ENCODE measurements at regions not wholly inside any gene's neighbourhood (a gene's known extent, or its start where the extent isn't known, plus 50 kb on each side); places are given as distances from the start of the nearest gene placed in this dataset.
"Not testable (repeated sequence)": the region's sequence is repeated elsewhere in the genome, so short reads cannot be mapped to it uniquely, and the experiment has no call there.

GRCh38 chr13:18294311-18294710, 887.3 kb downstream of the TUBA3C start:
- H2BK120ac ChIP-seq (replicated peaks; ENCODE audit: low read depth, low read length); H3K79me2 ChIP-seq (ENCODE audit: control insufficient read depth in 1 of 2, insufficient read depth in 2 of 2, low read length in 2 of 2); H2AFZ ChIP-seq (ENCODE audit: low read length); H3K79me1 ChIP-seq (ENCODE audit: low read depth, low read length); H3K4me1 ChIP-seq (replicated peaks in 1 of 4; ENCODE audit: control insufficient read depth in 3 of 4, insufficient read depth in 4 of 4, low read length in 3 of 4); H2AK5ac ChIP-seq (ENCODE audit: low read depth, low read length); POLR2A ChIA-PET (ENCODE audit: partially characterized antibody); H3K27ac ChIP-seq (ENCODE audit: low read depth, low read length); CTCF ChIA-PET (ENCODE audit: partially characterized antibody); H3K56ac ChIP-seq (replicated peaks; ENCODE audit: insufficient read length, low read depth, low read length); FAIRE-seq; H3K4ac ChIP-seq (replicated peaks; ENCODE audit: insufficient read length, low read depth, low read length); H3K36me3 ChIP-seq (ENCODE audit: control insufficient read depth in 2 of 4, insufficient read depth in 4 of 4, low read length in 3 of 4); H3K23me2 ChIP-seq (ENCODE audit: low read depth, low read length); DNase-seq (ENCODE audit: low read depth in 1 of 2, low spot score in 2 of 2); H2BK15ac ChIP-seq (ENCODE audit: low read length); H4K91ac ChIP-seq (replicated peaks; ENCODE audit: insufficient read length, low read length); H3K9ac ChIP-seq (replicated peaks in 1 of 4; ENCODE audit: extremely low read depth in 1 of 4, low read depth in 3 of 4, low read length in 3 of 4); H4K8ac ChIP-seq (ENCODE audit: extremely low read depth, insufficient read depth, low read length); H4K5ac ChIP-seq (ENCODE audit: insufficient read length, low read depth, low read length); H3K27me3 ChIP-seq (replicated peaks in 1 of 4; ENCODE audit: control insufficient read depth in 3 of 4, extremely low read depth in 1 of 4, insufficient read depth in 3 of 4, low read length in 3 of 4); H3K18ac ChIP-seq (ENCODE audit: extremely low read depth, low read length); H3K23ac ChIP-seq (ENCODE audit: insufficient read length); H2BK5ac ChIP-seq (ENCODE audit: low read depth, low read length); H2BK12ac ChIP-seq (ENCODE audit: low read depth, low read length); H4K20me1 ChIP-seq (replicated peaks in 1 of 2; ENCODE audit: control insufficient read depth in 1 of 2, insufficient read depth in 2 of 2, low read length in 2 of 2); H3K14ac ChIP-seq (ENCODE audit: insufficient read length); H2BK20ac ChIP-seq (ENCODE audit: low read length); H3K4me3 ChIP-seq (ENCODE audit: extremely low read depth in 1 of 4, insufficient read depth in 2 of 4, low read depth in 3 of 4, low read length in 4 of 4); H3K4me2 ChIP-seq (ENCODE audit: insufficient read depth in 1 of 2, low read depth in 2 of 2, low read length in 2 of 2): not testable (repeated sequence)
- 82% methylated on average over 11 of the region's 17 CpGs; no CpG with 5 or more reads in 1 of the 2 experiments for WGBS, 2 experiments (ENCODE audit: extremely low coverage in 1 of 2, insufficient coverage in 1 of 2, insufficient read length in 1 of 2, insufficient replicate concordance in 2 of 2, low coverage in 1 of 2, low lambda C conversion rate in 2 of 2, missing lambda C conversion rate in 1 of 2)
- H3K9me3 ChIP-seq (ENCODE audit: insufficient read depth in 2 of 2, low read depth in 1 of 2, low read length in 1 of 2): peaks cover 5 to 49% of the 10 kb centered on the region in 2 experiments; a peak in 3 of 4 replicates

DNA sequence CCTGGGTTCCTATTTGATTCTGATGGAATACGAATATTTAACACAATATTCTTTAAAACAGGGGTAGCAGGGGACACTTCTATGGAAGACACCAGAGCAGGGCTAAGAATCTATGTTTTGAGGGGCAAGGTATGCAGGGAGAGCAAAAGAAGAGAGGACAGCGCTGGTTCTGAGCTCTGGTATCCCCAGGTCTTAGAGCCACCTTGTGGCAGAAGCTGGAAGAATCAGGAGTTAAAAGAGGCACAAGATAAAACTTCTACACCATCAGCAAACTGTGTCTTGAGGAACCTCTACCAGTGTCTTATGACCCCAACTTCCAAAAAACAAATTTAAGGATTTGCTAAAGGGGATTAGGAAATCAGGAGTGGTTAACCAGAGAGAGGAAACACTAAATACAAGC, 894.8 kb downstream of the TUBA3C start:
- H3K4me2 ChIP-seq (ENCODE audit: insufficient read depth in 1 of 2, low read depth in 2 of 2, low read length in 2 of 2); H3K79me1 ChIP-seq (ENCODE audit: low read depth, low read length); H2BK15ac ChIP-seq (ENCODE audit: low read length); FAIRE-seq; H2BK5ac ChIP-seq (ENCODE audit: low read depth, low read length); H3K36me3 ChIP-seq (ENCODE audit: control insufficient read depth in 2 of 4, insufficient read depth in 4 of 4, low read length in 3 of 4); H2AFZ ChIP-seq (ENCODE audit: low read length); H3K4ac ChIP-seq (replicated peaks; ENCODE audit: insufficient read length, low read depth, low read length); H2BK120ac ChIP-seq (replicated peaks; ENCODE audit: low read depth, low read length); H3K14ac ChIP-seq (ENCODE audit: insufficient read length); H3K23ac ChIP-seq (ENCODE audit: insufficient read length); H2BK12ac ChIP-seq (ENCODE audit: low read depth, low read length); H2AK5ac ChIP-seq (ENCODE audit: low read depth, low read length); H3K4me1 ChIP-seq (replicated peaks in 1 of 4; ENCODE audit: control insufficient read depth in 3 of 4, insufficient read depth in 4 of 4, low read length in 3 of 4); DNase-seq (ENCODE audit: low read depth in 1 of 2, low spot score in 2 of 2); H3K9ac ChIP-seq (replicated peaks in 1 of 4; ENCODE audit: extremely low read depth in 1 of 4, low read depth in 3 of 4, low read length in 3 of 4); H4K5ac ChIP-seq (ENCODE audit: insufficient read length, low read depth, low read length); CTCF ChIA-PET (ENCODE audit: partially characterized antibody); H3K27me3 ChIP-seq (replicated peaks in 1 of 4; ENCODE audit: control insufficient read depth in 3 of 4, extremely low read depth in 1 of 4, insufficient read depth in 3 of 4, low read length in 3 of 4); H3K27ac ChIP-seq (ENCODE audit: low read depth, low read length); H4K91ac ChIP-seq (replicated peaks; ENCODE audit: insufficient read length, low read length); H4K8ac ChIP-seq (ENCODE audit: extremely low read depth, insufficient read depth, low read length); H3K56ac ChIP-seq (replicated peaks; ENCODE audit: insufficient read length, low read depth, low read length); H3K23me2 ChIP-seq (ENCODE audit: low read depth, low read length); H4K20me1 ChIP-seq (replicated peaks in 1 of 2; ENCODE audit: control insufficient read depth in 1 of 2, insufficient read depth in 2 of 2, low read length in 2 of 2); H3K79me2 ChIP-seq (ENCODE audit: control insufficient read depth in 1 of 2, insufficient read depth in 2 of 2, low read length in 2 of 2); H2BK20ac ChIP-seq (ENCODE audit: low read length); H3K18ac ChIP-seq (ENCODE audit: extremely low read depth, low read length); H3K4me3 ChIP-seq (ENCODE audit: extremely low read depth in 1 of 4, insufficient read depth in 2 of 4, low read depth in 3 of 4, low read length in 4 of 4); POLR2A ChIA-PET (ENCODE audit: partially characterized antibody): not testable (repeated sequence)
- WGBS, 2 experiments (ENCODE audit: extremely low coverage in 1 of 2, insufficient coverage in 1 of 2, insufficient read length in 1 of 2, insufficient replicate concordance in 2 of 2, low coverage in 1 of 2, low lambda C conversion rate in 2 of 2, missing lambda C conversion rate in 1 of 2): 55% methylated on average over 2 of the region's 2 CpGs; no CpG with 5 or more reads in 1 of the 2 experiments
- H3K9me3 ChIP-seq (ENCODE audit: insufficient read depth in 2 of 2, low read depth in 1 of 2, low read length in 1 of 2): peaks cover 8 to 47% of the 10 kb centered on the region in 2 experiments; a peak in 2 of 4 replicates
